Liver (tissue), 7 donors: ENCODE measurements at regions not wholly inside any gene's neighbourhood (a gene's known extent, or its start where the extent isn't known, plus 50 kb on each side); places are given as distances from the start of the nearest gene placed in this dataset.

Experiments used
- DNase-seq: peaks from one replicate; pipeline ENCODE4 v3.0.0-alpha.2; 2017; ENCODE audit warnings: low spot score
- H3K27ac ChIP-seq, 2 donors: one replicate each; pipeline ENCODE4 v1.7.0; 2013; ENCODE audit warnings: inconsistent platforms in 2 of 2, low read length in 2 of 2, control low read depth in 1 of 2, low read depth in 1 of 2, mild to moderate bottlenecking in 1 of 2
- H3K27me3 ChIP-seq, 4 donors: one replicate each; pipeline versions ENCODE4 v1.6.1 to v1.7.0; 2013; ENCODE audit warnings: low read length in 3 of 4, inconsistent platforms in 1 of 4, mild to moderate bottlenecking in 1 of 4, moderate library complexity in 1 of 4; ENCODE audit not compliant: control insufficient read depth in 4 of 4, insufficient read depth in 4 of 4
- H3K36me3 ChIP-seq, 4 donors: one replicate each; pipeline versions ENCODE4 v1.6.1 to v1.7.0; 2013; ENCODE audit warnings: low read length in 3 of 4, mild to moderate bottlenecking in 3 of 4, low read depth in 1 of 4, moderate library complexity in 1 of 4; ENCODE audit not compliant: control insufficient read depth in 4 of 4, insufficient read depth in 3 of 4
- H3K4me1 ChIP-seq, 4 donors: one replicate each; pipeline versions ENCODE4 v1.6.1 to v1.7.0; 2013; ENCODE audit warnings: low read length in 3 of 4, mild to moderate bottlenecking in 3 of 4, moderate library complexity in 1 of 4; ENCODE audit not compliant: control insufficient read depth in 4 of 4, insufficient read depth in 4 of 4
- H3K4me3 ChIP-seq, 3 donors: one replicate each; pipeline versions ENCODE4 v1.6.1 to v1.7.0; 2013; ENCODE audit warnings: low read length in 3 of 3, control low read depth in 1 of 3, low read depth in 1 of 3, mild to moderate bottlenecking in 1 of 3
- H3K9ac ChIP-seq, 2 donors: one replicate each; pipeline ENCODE4 v1.7.0; 2013; ENCODE audit warnings: low read length in 2 of 2, mild to moderate bottlenecking in 2 of 2, moderate library complexity in 2 of 2, control low read depth in 1 of 2, low read depth in 1 of 2
- H3K9me3 ChIP-seq, 4 donors: one replicate each; pipeline versions ENCODE4 v1.6.1 to v1.7.0; 2013; ENCODE audit warnings: low read length in 3 of 4; ENCODE audit not compliant: control insufficient read depth in 4 of 4
- ATF3 ChIP-seq: IDR thresholded peaks from 2 replicates; pipeline ENCODE4 v1.6.1; 2016; ENCODE audit warnings: antibody characterized with exemption
- FOXA1 ChIP-seq: IDR thresholded peaks from 2 replicates; pipeline ENCODE4 v1.6.1; 2016; ENCODE audit warnings: antibody characterized with exemption
- FOXA2 ChIP-seq: IDR thresholded peaks from 2 replicates; pipeline ENCODE4 v1.6.1; 2016; ENCODE audit warnings: antibody characterized with exemption
- GABPA ChIP-seq, 2 donors: IDR thresholded peaks in 1 of 2; conservative IDR thresholded peaks in 1 of 2; 2 replicates each; pipeline ENCODE4 v1.6.1; 2016; ENCODE audit warnings: antibody characterized with exemption in 2 of 2, mild to moderate bottlenecking in 1 of 2, moderate library complexity in 1 of 2
- HNF4A ChIP-seq, 2 donors: conservative IDR thresholded peaks; 2 replicates each; pipeline ENCODE4 v1.6.1; 2016; ENCODE audit warnings: antibody characterized with exemption in 2 of 2, mild to moderate bottlenecking in 2 of 2
- HNF4G ChIP-seq: IDR thresholded peaks from 2 replicates; pipeline ENCODE4 v1.6.1; 2016; ENCODE audit warnings: antibody characterized with exemption
- JUND ChIP-seq, 2 donors: IDR thresholded peaks; 2 replicates each; pipeline ENCODE4 v1.6.1; 2016; ENCODE audit warnings: antibody characterized with exemption in 2 of 2
- MAX ChIP-seq: IDR thresholded peaks from 2 replicates; pipeline ENCODE4 v1.6.1; 2016; ENCODE audit warnings: antibody characterized with exemption
- NR2F2 ChIP-seq: IDR thresholded peaks from 2 replicates; pipeline ENCODE4 v1.6.1; 2016; ENCODE audit warnings: antibody characterized with exemption
- REST ChIP-seq: IDR thresholded peaks from 2 replicates; pipeline ENCODE4 v1.6.1; 2016; ENCODE audit warnings: antibody characterized with exemption, mild to moderate bottlenecking
- RXRA ChIP-seq, 2 donors: IDR thresholded peaks; 2 replicates each; pipeline ENCODE4 v1.6.1; 2017 to 2018; ENCODE audit warnings: antibody characterized with exemption in 2 of 2, mild to moderate bottlenecking in 1 of 2
- SP1 ChIP-seq: IDR thresholded peaks from 2 replicates; pipeline ENCODE4 v1.6.1; 2018; ENCODE audit warnings: antibody characterized with exemption, mild to moderate bottlenecking
- WGBS: extraction: QIAGEN DNeasy Blood & Tissue Kit; methylation state at CpG from one replicate; pipeline ENCODE4 v1.1.7; 2013; 5-methylcytosine and 5-hydroxymethylcytosine counted together
- TF ChIP-seq, protein P1 (sequence below): IDR thresholded peaks from 2 replicates; pipeline ENCODE4 v1.6.1; 2016; ENCODE audit warnings: antibody characterized with exemption
- donor health status: healthy.
- donor health status: healthy.
- donor health status: healthy.
- donor health status: healthy.

- Histone ChIP-seq H3K4me3 (no peak overlapping the region), H3K4me1 (no peaks in the 10 kb centered on the region), H3K27me3 (no peaks in the 10 kb centered on the region), H3K36me3 (no peaks in the 10 kb centered on the region), H3K27ac (no peak overlapping the region), H3K9ac (no peak overlapping the region), H3K9me3 (no peaks in the 10 kb centered on the region)
- no peak for DNase-seq
- no peak for TF ChIP-seq REST
- TF ChIP-seq GABPA (IDR thresholded peaks at IDR 0.05 in 1 of 2, conservative IDR thresholded peaks at IDR 0.05 in 1 of 2) = no peak
- 96% methylated on average over 3 of the region's 3 CpGs for WGBS
These were observed 1100.4 kb downstream of the ROBO2 start for GRCh38 chr3:78140274-78140673.

- H3K36me3 ChIP-seq = no peaks in the 10 kb centered on the region
These were observed 1101.0 kb downstream of the ROBO2 start for GRCh38 chr3:78140866-78141265.

GRCh38 chr3:78141269-78141668, 1101.4 kb downstream of the ROBO2 start:
- WGBS = 85% methylated on average over 3 of the region's 3 CpGs
- Histone ChIP-seq H3K9me3 (no peaks in the 10 kb centered on the region), H3K4me1 (no peaks in the 10 kb centered on the region), H3K27ac (no peak overlapping the region), H3K4me3 (no peak overlapping the region), H3K9ac (no peak overlapping the region), H3K36me3 (no peaks in the 10 kb centered on the region), H3K27me3 (no peaks in the 10 kb centered on the region)
- DNase-seq = no peak
- TF ChIP-seq MAX (no peak), NR2F2 (no peak), ATF3 (no peak)

More at GRCh38 chr3:78140866-78141265, 1101.0 kb downstream of the ROBO2 start:
- no peak for DNase-seq
- no peaks in the 10 kb centered on the region for H3K4me1 ChIP-seq
- TF ChIP-seq GABPA (IDR thresholded peaks at IDR 0.05 in 1 of 2, conservative IDR thresholded peaks at IDR 0.05 in 1 of 2) = no peak
- no peak for TF ChIP-seq SP1
- no peak for TF ChIP-seq FOXA1
- TF ChIP-seq ATF3 = no peak
- no peaks in the 10 kb centered on the region for H3K27me3 ChIP-seq
- no peak overlapping the region for H3K9ac ChIP-seq
- WGBS = 58% methylated on average over 1 of the region's 1 CpG
- H3K9me3 ChIP-seq = no peaks in the 10 kb centered on the region
- no peak overlapping the region for H3K4me3 ChIP-seq
- no peak overlapping the region for H3K27ac ChIP-seq

GRCh38 chr3:78143000-78143399, 1103.1 kb downstream of the ROBO2 start:
- no peak for DNase-seq
- TF ChIP-seq RXRA (IDR thresholded peaks at IDR 0.05) = no peak
- TF ChIP-seq REST = no peak
- no peak for TF ChIP-seq FOXA2
- TF ChIP-seq, protein P1, sequence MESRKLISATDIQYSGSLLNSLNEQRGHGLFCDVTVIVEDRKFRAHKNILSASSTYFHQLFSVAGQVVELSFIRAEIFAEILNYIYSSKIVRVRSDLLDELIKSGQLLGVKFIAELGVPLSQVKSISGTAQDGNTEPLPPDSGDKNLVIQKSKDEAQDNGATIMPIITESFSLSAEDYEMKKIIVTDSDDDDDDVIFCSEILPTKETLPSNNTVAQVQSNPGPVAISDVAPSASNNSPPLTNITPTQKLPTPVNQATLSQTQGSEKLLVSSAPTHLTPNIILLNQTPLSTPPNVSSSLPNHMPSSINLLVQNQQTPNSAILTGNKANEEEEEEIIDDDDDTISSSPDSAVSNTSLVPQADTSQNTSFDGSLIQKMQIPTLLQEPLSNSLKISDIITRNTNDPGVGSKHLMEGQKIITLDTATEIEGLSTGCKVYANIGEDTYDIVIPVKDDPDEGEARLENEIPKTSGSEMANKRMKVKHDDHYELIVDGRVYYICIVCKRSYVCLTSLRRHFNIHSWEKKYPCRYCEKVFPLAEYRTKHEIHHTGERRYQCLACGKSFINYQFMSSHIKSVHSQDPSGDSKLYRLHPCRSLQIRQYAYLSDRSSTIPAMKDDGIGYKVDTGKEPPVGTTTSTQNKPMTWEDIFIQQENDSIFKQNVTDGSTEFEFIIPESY = no peak
- no peak for TF ChIP-seq JUND (IDR thresholded peaks at IDR 0.05)
- no peak for TF ChIP-seq SP1
- no peak for TF ChIP-seq HNF4A (conservative IDR thresholded peaks at IDR 0.05)
- no peak for TF ChIP-seq FOXA1
- TF ChIP-seq HNF4G = no peak
- no peak for TF ChIP-seq GABPA (IDR thresholded peaks at IDR 0.05 in 1 of 2, conservative IDR thresholded peaks at IDR 0.05 in 1 of 2)

More at GRCh38 chr3:78143000-78143399, 1103.1 kb downstream of the ROBO2 start:
- H3K27me3 ChIP-seq = no peaks in the 10 kb centered on the region
- H3K36me3 ChIP-seq = no peaks in the 10 kb centered on the region
- H3K9ac ChIP-seq = no peak overlapping the region
- H3K27ac ChIP-seq = no peak overlapping the region
- H3K4me1 ChIP-seq = no peaks in the 10 kb centered on the region
- H3K9me3 ChIP-seq = no peaks in the 10 kb centered on the region
- no peak overlapping the region for H3K4me3 ChIP-seq
- 83% methylated on average over 1 of the region's 1 CpG for WGBS
